GM18505 (cell line): ENCODE measurements at regions not wholly inside any gene's neighbourhood (a gene's known extent, or its start where the extent isn't known, plus 50 kb on each side); places are given as distances from the start of the nearest gene placed in this dataset.
"Not testable (repeated sequence)": the region's sequence is repeated elsewhere in the genome, so short reads cannot be mapped to it uniquely, and the experiment has no call there.

Experiments used
- ATAC-seq: cut with Tn5 transposase; IDR thresholded peaks from one replicate; pipeline ENCODE4 v1.9.1; 2021; ENCODE audit not compliant: unreplicated experiment
- POLR2A ChIP-seq: IDR thresholded peaks from 4 replicates; pipeline ENCODE4 v1.6.1; 2011; ENCODE audit warnings: borderline replicate concordance; ENCODE audit not compliant: insufficient read depth, insufficient read length; ENCODE audit errors: extremely low read depth

DNA sequence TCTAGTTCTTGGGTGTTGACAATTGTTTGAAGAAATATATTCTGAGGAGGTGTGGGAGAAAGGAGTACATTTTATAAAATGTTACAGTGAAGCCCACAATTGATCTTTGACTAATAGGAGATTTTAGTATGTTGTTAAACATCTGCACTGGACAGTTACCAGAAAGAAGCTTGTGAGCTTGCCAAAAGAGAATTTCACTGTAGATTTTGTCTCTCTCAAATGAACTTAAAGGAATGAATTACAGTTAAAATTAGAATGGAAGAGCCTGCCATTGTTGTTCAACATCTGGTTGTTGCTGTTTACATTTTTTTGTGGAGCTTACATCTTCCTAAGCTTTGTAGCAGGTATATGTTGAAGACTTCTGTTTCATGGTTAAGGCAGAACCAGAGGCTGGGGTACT lies 620.5 kb upstream of the CCDC179 start:
- no peak for ATAC-seq
- no peak for TF ChIP-seq POLR2A

DNA sequence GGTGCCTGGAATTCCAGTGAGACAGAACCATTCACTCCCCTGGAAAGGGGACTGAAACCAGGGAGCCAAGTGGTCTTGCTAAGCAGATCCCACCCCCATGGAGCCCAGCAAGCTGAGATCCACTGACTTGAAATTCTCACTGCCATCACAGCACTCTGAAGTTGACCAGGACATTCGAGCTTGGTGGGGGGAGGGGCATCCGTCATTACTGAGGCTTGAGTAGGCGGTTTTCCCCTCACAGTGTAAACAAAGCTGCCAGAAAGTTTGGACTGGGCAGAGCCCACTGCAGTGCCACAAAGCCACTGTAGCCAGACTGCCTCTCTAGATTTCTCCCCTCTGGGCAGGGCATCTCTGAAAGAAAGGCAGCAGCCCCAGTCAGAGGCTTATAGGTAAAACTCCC lies 623.9 kb upstream of the CCDC179 start:
- ATAC-seq: not testable (repeated sequence)

DNA sequence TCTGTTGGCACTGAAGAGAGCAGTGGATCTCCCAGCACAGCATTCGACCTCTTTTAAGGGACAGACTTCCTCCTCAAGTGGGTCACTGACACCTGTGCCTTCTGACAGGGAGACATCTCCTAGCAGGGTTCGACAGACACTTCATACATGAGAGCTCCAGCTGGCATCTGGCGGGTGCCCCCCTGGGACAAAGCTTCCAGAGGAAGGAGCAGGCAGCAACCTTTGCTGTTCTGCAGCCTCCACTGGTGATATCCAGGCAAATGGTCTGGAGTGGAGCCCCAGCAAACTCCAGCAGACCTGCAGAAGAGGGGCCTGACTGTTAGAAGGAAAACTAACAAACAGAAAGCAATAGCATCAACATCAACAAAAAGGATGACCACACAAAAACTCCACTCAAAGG lies 624.3 kb upstream of the CCDC179 start:
- ATAC-seq: not testable (repeated sequence)

DNA sequence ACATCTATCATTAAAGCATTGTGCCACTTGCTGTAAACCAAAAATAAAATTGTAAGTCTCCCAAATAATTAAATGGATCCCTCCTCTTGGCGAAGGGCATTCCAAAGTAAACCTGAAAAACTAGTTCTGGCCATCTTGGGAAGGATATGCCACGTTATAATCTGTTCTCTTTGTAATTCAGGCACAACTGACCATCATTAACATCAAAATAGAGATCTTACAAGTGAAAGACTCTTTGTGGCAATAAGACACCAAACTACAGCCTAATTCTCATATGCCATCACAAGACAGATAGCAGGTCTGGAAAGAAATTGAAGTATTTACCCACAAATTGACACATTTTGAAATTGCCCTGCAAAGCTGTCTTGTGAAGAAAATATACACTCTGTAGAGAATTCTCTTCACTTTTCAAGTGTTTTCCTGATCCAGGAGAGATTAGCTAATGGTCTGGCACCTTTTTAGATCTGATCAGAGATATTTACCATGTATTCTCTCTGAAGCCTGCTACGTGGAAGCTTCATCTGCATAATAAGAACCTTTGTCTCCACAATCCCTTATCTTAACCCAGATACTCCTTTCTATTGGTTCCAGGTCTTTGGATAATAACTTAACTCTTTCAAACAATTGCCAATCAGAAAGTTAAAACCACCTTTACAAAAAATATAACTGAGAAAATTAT lies 630.4 kb upstream of the CCDC179 start:
- ATAC-seq: no peak

DNA sequence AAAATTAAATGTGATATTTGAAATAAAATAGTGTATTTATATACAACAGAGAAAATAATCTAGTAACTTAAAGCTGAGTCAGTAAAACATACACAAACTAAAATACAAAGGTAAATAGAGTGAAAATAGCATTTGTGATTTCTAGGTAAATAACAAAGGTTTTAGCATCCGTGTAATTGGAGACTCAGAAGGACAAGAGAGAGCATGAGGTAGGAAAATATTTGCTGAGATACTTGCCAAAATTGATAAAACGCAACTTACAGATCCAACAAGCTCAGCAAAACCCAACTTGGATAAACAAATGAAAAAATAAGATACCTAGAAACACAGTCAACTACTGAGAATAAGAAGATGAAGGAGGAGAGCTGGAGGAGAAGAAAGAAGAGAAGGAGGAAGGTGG lies 634.7 kb upstream of the CCDC179 start:
- TF ChIP-seq POLR2A: no peak
- ATAC-seq: no peak

More for the DNA sequence above, 630.4 kb upstream of the CCDC179 start:
- no peak for TF ChIP-seq POLR2A

DNA sequence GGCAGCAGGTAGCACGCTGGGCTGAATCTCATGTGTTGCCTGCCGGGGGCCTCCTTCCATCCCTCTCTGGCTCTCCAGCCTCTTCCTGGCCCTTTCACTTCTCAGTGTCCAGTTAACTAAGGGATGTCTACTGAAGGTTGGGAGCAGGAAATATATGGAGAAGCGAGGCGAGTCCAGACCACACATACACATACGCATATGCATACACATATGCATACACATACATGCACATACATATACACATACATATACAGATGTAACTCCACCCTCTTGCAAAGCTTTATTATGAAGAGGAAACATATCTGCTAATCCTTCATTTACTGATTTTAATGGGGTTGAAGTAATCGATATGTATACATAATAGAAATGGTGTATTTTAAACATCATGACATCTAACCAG lies 636.1 kb upstream of the CCDC179 start:
- ATAC-seq: no peak
- TF ChIP-seq POLR2A: no peak

DNA sequence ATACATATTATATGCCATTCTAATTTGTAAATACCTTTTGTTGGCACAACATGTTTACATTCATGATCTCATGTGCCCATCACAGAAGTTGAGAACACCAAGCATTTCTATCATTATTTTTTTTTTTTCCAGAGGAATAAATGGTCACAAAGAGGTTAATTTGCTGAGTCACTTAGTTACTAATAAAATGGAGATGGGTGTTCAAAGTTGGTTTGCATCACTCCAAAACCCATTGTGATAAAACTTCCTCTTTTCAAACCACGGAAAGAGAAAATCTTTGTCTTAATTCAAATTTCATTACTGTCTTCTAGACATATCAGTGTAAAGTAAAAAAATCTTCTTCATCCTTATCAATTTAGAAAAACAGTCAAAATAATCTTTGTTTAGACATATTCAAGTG lies 636.8 kb upstream of the CCDC179 start:
- no peak for TF ChIP-seq POLR2A

DNA sequence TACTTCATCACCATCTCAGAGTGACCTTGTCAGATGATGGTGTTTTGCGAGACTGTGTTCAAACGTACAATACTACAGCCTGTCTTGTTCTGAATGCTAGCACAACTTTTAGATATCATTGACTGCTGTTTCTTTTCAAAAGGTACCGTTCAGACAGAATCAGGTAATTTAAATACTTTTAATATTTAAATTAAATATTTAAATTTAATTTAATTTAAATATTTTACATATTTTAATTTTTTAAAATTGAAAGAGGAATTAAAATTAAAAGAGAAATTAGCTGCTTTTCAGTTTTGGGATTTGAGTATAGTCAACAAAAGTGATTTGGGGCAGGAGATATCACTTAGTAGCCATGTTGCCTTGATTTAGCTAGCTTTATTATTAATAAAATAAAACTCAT lies 642.1 kb upstream of the CCDC179 start:
- no peak for TF ChIP-seq POLR2A
- ATAC-seq: no peak

More for the DNA sequence above, 636.8 kb upstream of the CCDC179 start:
- ATAC-seq: no peak

DNA sequence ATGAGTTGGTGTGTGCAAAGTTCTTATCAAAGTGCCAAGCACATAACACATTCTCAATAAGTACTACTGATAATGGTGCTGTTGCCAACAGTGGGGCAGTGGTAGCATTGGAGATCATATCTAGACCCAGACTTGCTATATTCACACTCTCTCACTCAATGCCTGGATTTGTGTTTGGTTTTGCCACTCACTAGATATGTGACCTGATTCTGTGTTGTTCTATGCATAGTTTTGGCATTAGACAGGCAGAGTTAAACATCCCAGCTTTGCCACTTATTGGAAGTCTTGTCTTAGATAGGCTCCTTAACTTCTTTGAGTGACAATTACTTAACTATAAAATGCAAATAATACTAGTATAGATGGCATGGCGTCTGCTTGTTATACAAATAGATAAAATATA lies 642.6 kb upstream of the CCDC179 start:
- TF ChIP-seq POLR2A: no peak

DNA sequence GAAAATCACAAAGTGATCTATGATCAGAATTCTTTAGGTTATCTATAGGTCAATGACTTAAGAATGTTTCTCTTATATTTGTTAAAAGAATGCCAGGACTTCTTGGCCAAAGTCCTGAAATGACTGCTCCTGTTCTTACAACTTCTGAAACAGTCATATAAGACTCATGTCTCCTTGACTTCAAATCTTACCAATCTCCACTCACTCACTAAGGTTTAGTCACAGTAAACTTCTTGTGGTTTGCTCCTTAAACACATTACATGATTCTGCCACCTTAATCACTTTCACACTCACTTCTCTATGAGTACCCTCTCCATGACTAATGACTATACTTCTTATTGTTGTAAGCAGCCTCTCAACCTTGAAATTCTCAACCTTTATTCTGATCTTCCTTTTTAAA lies 648.7 kb upstream of the CCDC179 start:
- no peak for ATAC-seq
- TF ChIP-seq POLR2A: no peak

More for the DNA sequence above, 642.6 kb upstream of the CCDC179 start:
- no peak for ATAC-seq

DNA sequence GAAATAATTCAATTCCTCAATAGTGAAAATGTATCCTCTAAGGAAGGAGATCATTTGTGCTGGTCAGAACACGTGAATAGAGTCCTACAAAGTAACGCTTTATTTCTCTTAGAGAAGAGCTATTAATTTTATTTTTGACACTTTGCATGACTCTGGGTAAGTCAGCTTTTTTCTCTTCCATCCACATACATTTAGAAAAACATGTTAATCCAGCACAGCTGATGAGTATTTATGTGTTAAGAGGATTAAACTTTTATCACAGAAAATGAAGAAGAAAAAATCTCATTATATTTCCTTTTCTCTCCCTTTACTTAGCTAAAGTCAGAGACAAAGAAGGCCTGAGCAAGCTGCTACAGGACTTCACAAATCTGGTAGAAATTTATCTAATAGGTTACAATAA lies 649.5 kb upstream of the CCDC179 start:
- no peak for ATAC-seq

DNA sequence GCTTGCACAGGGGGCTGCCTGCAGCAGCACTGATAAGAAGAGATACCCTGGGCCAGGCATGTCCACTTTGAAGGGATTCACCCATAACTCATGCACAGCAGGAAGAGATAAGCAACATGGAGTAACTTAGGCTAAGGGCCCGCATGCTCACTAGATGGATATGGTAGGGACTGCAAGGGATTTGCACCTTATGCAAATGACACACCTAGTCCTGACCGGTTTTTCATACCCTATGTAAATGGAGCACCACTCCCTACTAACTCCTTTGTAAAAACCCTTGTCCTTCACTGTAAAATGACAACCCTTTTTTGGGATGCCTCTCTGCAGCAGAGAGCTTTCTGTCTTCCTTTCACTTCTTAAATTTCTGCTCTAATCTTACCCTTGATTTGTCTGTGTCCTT lies 658.9 kb upstream of the CCDC179 start:
- no peak for ATAC-seq
- no peak for TF ChIP-seq POLR2A

More for the DNA sequence above, 649.5 kb upstream of the CCDC179 start:
- TF ChIP-seq POLR2A: no peak

DNA sequence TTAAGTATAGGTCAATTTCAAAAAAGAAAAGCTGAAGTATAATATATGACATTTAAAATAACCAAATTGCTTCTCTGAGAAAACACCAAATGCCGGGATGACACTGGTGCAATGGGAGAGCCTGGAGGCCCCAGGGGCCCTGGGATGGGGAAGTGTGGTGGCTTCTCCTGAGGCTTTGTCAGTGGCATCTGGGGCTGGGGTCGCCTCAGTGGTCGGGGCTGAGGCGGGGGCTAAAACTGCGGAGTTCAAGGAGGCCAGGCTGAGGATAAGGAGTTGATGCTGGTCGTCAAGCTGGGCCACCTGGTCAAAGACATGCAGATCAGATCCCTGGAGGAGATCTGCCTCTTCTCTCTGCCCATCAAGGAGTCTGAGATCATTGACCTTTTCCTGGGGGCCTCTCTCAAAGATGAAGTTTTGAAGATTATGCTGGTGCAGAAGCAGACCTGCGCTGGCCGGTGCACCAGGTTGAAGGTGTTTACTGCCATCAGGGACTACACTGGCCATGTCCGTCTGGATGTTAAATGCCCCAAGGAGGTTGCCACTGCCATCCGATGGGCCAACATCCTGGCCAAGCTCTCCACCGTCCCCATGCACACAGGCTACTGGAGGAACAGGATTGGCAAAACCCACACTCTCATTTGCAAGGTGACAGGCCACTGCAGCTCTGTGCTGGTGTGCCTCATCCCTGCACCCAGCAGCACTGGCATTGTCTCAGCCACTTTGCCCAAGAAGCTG lies 660.1 kb upstream of the CCDC179 start:
- TF ChIP-seq POLR2A: no peak
- ATAC-seq: no peak

DNA sequence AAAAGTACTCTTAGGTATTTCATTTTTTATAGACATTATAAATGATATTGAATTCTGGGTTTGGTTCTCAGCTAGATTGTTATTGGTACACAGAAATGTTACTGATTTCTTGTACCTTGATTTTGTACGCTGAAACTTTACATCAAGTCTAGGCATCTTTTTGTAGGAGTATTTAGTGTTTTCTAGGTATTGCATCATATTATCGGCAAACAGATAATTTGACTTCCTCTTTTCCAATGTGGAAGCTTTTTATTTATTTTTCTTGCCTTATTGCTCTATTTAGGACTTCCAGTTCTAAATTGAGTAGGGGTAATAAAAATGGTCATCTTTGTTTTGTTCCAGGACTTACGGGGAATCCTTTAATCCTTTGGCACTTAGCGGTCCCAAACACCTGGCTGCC lies 676.6 kb upstream of the CCDC179 start:
- no peak for ATAC-seq
- no peak for TF ChIP-seq POLR2A
